Smooth muscle cell of the brain vasculature (primary cell): ENCODE measurements at regions not wholly inside any gene's neighbourhood (a gene's known extent, or its start where the extent isn't known, plus 50 kb on each side); places are given as distances from the start of the nearest gene placed in this dataset.

Source experiments
- DNase-seq: peaks from one replicate; pipeline ENCODE4 v3.0.0-alpha.2; 2012; ENCODE audit warnings: low read depth, low spot score

DNA sequence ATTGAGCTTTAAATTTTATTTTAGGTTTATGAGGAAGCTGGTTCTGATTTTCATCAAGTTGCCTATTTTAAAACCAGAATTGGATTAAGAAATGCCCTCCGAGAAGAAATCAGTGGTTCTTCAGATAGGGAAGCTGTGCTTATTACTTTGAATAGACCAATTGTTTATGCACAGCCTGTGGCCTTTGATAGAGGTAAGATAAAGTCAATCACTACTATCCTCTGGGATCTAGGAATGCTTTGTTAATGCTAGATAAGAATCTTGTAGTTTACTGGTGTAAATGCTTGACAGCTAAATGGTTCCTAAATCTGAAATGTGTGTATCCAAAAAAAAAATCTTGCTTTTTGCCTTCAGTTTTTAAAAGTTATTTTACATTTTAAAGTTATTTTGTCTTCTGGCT lies 73.0 kb upstream of the ADAD1 start:
- DNase-seq, result no peak

DNA sequence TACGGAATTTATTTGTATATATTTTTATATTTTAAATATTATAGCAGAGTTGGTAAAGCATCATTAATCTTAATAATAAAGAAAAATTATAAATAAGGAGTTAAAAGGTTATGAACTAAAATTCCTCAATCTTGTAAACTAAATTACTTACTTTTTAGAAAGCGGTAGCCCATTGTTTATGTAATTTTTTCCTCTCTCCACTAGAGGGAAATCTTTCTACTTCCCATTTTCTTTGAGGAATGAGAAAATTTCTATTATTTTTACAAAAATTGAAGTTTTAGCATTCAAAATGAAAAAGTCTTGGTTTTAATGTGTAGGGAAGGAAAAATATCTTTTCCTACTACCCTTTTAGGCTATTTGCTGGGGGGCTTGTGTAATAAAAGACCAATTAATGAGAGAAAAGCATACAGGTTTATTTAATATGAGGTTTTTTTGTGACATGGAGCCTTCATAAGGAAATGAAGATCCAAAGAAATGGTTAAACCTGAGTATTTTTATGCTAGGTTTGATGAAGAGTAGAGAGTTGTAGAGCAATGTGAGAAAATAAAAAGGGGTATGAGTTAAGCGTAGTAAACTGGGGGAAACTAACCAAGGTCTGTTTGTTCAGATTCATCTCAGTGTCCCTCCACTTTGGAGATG lies 68.7 kb upstream of the ADAD1 start:
- no peak for DNase-seq

DNA sequence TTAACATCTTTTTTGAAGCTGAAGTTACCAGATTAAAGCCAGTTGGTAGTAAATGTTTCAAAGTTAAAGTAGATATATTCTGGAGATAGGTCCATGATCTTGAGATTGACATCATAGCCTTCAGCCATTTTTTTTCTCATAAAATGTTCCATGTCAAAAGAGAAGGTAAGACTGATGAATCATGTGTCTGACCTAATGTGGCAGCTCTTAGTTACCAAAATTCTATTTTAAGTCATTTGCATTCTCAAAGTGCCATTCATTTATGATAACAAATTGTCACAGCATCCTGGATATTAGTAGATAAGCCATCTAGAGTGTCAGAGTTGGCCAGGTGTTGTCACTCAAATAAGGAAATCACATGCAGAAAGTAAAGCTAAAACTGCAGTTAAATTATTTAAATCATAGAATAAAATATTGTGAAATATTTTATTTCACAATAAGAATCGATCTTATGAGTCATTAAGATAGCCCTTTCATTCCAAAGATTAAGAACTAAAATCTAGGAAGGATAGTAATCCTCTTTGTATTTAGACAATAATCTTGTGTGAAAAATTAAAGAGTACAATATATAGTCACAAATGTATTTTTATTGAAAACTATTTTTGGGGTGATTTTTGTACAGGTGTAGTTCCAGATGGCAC lies 65.7 kb upstream of the ADAD1 start:
- no peak for DNase-seq

GRCh38 chr4:122326908-122327307 lies 51.9 kb upstream of the ADAD1 start:
- DNase-seq, result no peak

- DNase-seq, result no peak
These were observed 49.9 kb upstream of the ADAD1 start for GRCh38 chr4:122328893-122329292.
